ENCODE measurements at regions not wholly inside any gene's neighbourhood (a gene's known extent, or its start where the extent isn't known, plus 50 kb on each side); places are given as distances from the start of the nearest gene placed in this dataset.

- TF ChIP-seq EP300 (IDR thresholded peaks at IDR 0.05) (no peak), CTCF (IDR thresholded peaks at IDR 0.05) (no peak), POLR2AphosphoS5 (IDR thresholded peaks at IDR 0.05) (no peak)
These were observed 60.1 kb upstream of the SORCS2 start for GRCh38 chr4:7132249-7132648.

All from gastroesophageal sphincter (tissue), 3 donors.